ENCODE measurements at regions not wholly inside any gene's neighbourhood (a gene's known extent, or its start where the extent isn't known, plus 50 kb on each side); places are given as distances from the start of the nearest gene placed in this dataset.

DNA sequence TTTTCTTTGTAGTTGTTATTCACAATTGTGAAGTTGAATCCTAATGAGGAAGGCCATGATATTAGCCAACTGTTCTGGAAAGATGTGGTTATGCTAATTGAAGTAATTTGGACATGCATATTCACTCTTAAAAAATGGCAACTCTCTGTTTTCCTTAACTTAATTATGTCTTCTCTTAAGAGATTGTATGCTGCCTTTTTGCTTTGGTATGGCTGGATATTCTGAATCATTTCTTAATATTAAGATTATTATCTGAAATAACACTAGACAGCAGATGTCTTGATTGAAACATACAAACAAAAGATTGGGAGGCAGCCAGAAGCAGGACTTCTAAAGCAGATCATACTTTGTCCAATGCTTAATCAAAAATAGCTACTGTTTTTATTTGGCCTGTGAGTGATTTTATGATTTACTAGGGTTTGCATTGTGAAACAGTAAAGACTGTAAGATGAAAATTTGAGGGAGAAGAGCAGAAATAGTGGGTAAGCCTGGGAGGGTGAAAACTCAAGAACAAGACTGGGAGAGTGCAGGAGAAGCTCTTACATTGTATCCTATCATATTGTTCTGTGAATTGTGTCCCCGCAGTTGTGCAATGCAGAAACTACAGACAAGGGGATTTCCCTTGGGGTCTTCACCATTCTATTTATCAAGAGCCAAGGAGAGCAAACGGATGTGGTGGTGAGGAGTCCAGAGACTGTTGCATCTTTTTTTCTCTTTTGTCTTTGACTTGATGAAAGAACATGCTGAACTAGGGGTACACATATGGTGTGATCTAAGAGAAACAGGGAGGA is 554.8 kb downstream of the TUSC7 start:
- intact Hi-C loops (cut with DNase I; ENCODE audit: low total_unique reads) (no loop called here), in situ Hi-C loops (cut with MboI; ENCODE audit: low pct_ligation_motif_present in 1 of 4, low pct_unique_long_range_greater_than_20kb in 1 of 4, low sequenced_read_pairs in 3 of 4) (no loop called here)
- no peaks in the 10 kb centered on the region for H3K36me3 ChIP-seq
- H3K27ac ChIP-seq: no peak overlapping the region
- H3K4me1 ChIP-seq: peaks cover 0 to 13% (median 3%) of the 10 kb centered on the region in 4 donors
- no peaks in the 10 kb centered on the region for H3K27me3 ChIP-seq
- no peak for DNase-seq
- H3K4me3 ChIP-seq: no peak overlapping the region
- 87 to 94% methylated on average over 2 of the region's 2 CpGs for WGBS, 2 donors (ENCODE audit: low coverage in 1 of 2)
- no peaks in the 10 kb centered on the region for H3K9me3 ChIP-seq
- TF ChIP-seq POLR2AphosphoS5 (IDR thresholded peaks at IDR 0.05) (no peak), EP300 (IDR thresholded peaks at IDR 0.05; ENCODE audit: low read depth) (no peak)
- TF ChIP-seq, protein P1, sequence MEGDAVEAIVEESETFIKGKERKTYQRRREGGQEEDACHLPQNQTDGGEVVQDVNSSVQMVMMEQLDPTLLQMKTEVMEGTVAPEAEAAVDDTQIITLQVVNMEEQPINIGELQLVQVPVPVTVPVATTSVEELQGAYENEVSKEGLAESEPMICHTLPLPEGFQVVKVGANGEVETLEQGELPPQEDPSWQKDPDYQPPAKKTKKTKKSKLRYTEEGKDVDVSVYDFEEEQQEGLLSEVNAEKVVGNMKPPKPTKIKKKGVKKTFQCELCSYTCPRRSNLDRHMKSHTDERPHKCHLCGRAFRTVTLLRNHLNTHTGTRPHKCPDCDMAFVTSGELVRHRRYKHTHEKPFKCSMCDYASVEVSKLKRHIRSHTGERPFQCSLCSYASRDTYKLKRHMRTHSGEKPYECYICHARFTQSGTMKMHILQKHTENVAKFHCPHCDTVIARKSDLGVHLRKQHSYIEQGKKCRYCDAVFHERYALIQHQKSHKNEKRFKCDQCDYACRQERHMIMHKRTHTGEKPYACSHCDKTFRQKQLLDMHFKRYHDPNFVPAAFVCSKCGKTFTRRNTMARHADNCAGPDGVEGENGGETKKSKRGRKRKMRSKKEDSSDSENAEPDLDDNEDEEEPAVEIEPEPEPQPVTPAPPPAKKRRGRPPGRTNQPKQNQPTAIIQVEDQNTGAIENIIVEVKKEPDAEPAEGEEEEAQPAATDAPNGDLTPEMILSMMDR (IDR thresholded peaks at IDR 0.05): no peak

DNA sequence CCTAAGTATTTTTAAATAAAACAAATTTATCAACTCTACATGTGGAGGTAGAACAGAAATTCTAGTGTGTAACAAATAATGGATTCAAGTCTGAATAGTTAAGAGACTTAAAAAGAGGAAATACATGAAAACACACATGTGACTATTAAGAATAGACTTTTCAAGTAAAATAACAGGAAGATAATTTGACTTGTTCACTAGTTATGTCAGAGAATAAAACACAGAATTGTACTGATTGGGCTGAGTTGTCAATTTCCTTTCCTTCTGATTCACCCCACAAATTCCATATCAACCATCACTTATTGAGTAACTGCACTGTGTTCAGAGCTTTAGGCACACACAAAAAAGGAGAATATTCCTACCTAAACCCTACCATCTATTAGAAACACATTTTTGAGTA is 557.2 kb downstream of the TUSC7 start:
- Histone ChIP-seq H3K4me1 (peaks cover 0 to 10% (median 0%) of the 10 kb centered on the region in 4 donors), H3K27me3 (no peaks in the 10 kb centered on the region), H3K36me3 (no peaks in the 10 kb centered on the region), H3K9me3 (no peaks in the 10 kb centered on the region), H3K4me3 (no peak overlapping the region), H3K27ac (no peak overlapping the region)
- intact Hi-C loops (cut with DNase I; ENCODE audit: low total_unique reads): no loop called here
- TF ChIP-seq POLR2AphosphoS5 (IDR thresholded peaks at IDR 0.05): no peak
- no peak for TF ChIP-seq EP300 (IDR thresholded peaks at IDR 0.05; ENCODE audit: low read depth)
- TF ChIP-seq POLR2A (IDR thresholded peaks at IDR 0.05): no peak
- TF ChIP-seq, protein P1 (IDR thresholded peaks at IDR 0.05): no peak
- in situ Hi-C loops (cut with MboI; ENCODE audit: low pct_ligation_motif_present in 1 of 4, low pct_unique_long_range_greater_than_20kb in 1 of 4, low sequenced_read_pairs in 3 of 4): no loop called here
- DNase-seq: no peak

DNA sequence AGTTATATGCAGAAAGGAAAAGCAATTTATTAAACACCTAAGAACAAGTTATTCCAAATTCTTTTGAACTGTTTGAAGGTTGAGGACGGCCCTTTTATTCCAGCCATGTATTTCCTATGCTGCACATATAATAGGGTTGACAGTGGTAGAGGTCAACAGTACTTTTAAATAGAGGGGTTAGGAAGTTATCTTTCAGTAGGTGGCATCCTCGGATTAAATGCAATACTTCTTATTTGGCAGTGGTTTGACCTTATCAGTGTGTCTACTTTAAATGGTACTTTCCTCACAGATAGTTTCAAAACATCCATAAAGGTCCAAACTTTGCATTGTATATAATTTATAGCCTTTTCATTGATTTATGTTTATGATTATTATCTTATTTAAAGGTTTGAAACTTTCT is 558.7 kb downstream of the TUSC7 start:
- in situ Hi-C loops (cut with MboI; ENCODE audit: low pct_ligation_motif_present in 1 of 4, low pct_unique_long_range_greater_than_20kb in 1 of 4, low sequenced_read_pairs in 3 of 4) (no loop called here), intact Hi-C loops (cut with DNase I; ENCODE audit: low total_unique reads) (no loop called here)
- no peaks in the 10 kb centered on the region for H3K36me3 ChIP-seq
- H3K27ac ChIP-seq: no peak overlapping the region
- TF ChIP-seq EP300 (IDR thresholded peaks at IDR 0.05; ENCODE audit: low read depth): no peak
- TF ChIP-seq POLR2A (IDR thresholded peaks at IDR 0.05): no peak
- TF ChIP-seq, protein P1 (IDR thresholded peaks at IDR 0.05): no peak
- no peak for TF ChIP-seq POLR2AphosphoS5 (IDR thresholded peaks at IDR 0.05)
- no peaks in the 10 kb centered on the region for H3K4me1 ChIP-seq
- no peaks in the 10 kb centered on the region for H3K9me3 ChIP-seq
- 51 to 83% methylated on average over 2 of the region's 2 CpGs for WGBS, 2 donors (ENCODE audit: low coverage in 1 of 2)
- DNase-seq: no peak
- H3K4me3 ChIP-seq: no peak overlapping the region
- H3K27me3 ChIP-seq: no peaks in the 10 kb centered on the region

DNA sequence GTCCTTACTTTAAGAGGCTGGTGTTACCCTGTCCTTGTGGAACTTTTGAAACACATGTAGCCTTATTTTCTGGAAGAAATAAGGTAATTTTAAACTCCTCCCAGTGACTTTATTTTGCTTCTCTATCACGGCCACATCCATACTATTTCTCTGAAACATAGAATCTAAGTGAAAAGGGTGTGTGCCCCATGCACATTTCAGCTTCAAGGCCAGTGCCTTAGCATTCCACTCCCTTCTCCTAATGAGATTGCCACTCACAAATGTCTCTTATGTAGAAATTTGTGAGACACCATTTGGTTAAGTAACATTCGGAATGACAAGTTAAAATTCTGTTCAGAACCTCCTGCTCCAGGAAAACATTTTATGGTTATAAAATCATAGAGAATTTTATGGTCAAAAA is 562.7 kb downstream of the TUSC7 start:
- no peaks in the 10 kb centered on the region for H3K27me3 ChIP-seq
- H3K4me3 ChIP-seq: no peak overlapping the region
- 54 to 92% methylated on average over 2 of the region's 2 CpGs for WGBS, 2 donors (ENCODE audit: low coverage in 1 of 2)
- H3K27ac ChIP-seq: no peak overlapping the region
- no peaks in the 10 kb centered on the region for H3K36me3 ChIP-seq
- in situ Hi-C loops (cut with MboI; ENCODE audit: low pct_ligation_motif_present in 1 of 4, low pct_unique_long_range_greater_than_20kb in 1 of 4, low sequenced_read_pairs in 3 of 4): no loop called here
- TF ChIP-seq EP300 (IDR thresholded peaks at IDR 0.05; ENCODE audit: low read depth) (no peak), POLR2AphosphoS5 (IDR thresholded peaks at IDR 0.05) (no peak), POLR2A (IDR thresholded peaks at IDR 0.05) (no peak)
- TF ChIP-seq, protein P1 (IDR thresholded peaks at IDR 0.05): no peak
- intact Hi-C loops (cut with DNase I; ENCODE audit: low total_unique reads): no loop called here
- no peaks in the 10 kb centered on the region for H3K9me3 ChIP-seq
- DNase-seq: no peak
- peaks cover 0 to 3% (median 2%) of the 10 kb centered on the region in 4 donors for H3K4me1 ChIP-seq

Measured in transverse colon (tissue), 4 donors.